Activated T-cell treated with anti-CD3 and anti-CD28 coated beads, Interleukin-2, amount 50 U/mL, for 4 hours (primary cell): ENCODE measurements at regions not wholly inside any gene's neighbourhood (a gene's known extent, or its start where the extent isn't known, plus 50 kb on each side); places are given as distances from the start of the nearest gene placed in this dataset.

Experiments used
- ATAC-seq, 2 donors: fragments of 200-7000 bp; cut with Tn5 transposase; one replicate each; pipeline ENCODE4 v1.10.0; 2021
- DNase-seq: peaks from one replicate; pipeline ENCODE4 v3.0.0-alpha.2; 2020
- H3K27me3 Mint-ChIP-seq: one replicate; pipeline ENCODE4 v1.8.0; 2021; ENCODE audit warnings: low read depth, mixed read lengths
- H3K36me3 Mint-ChIP-seq: one replicate; pipeline ENCODE4 v1.8.0; 2022; ENCODE audit warnings: mixed read lengths; ENCODE audit not compliant: insufficient read depth
- H3K4me1 Mint-ChIP-seq: one replicate; pipeline ENCODE4 v1.8.0; 2021; ENCODE audit warnings: low read depth, mixed read lengths
- H3K4me3 Mint-ChIP-seq: one replicate; pipeline ENCODE4 v1.8.0; 2021; ENCODE audit warnings: mild to moderate bottlenecking, moderate library complexity, mixed read lengths
- H3K9me3 Mint-ChIP-seq: one replicate; pipeline ENCODE4 v1.8.0; 2021; ENCODE audit warnings: mixed read lengths

GRCh38 chr5:139733698-139734538, 61.7 kb upstream of the PSD2 start:
- H3K27me3 Mint-ChIP-seq: no peaks in the 10 kb centered on the region
- ATAC-seq: no peak
- no peaks in the 10 kb centered on the region for H3K9me3 Mint-ChIP-seq
- no peak for DNase-seq
- no peaks in the 10 kb centered on the region for H3K4me1 Mint-ChIP-seq
- H3K4me3 Mint-ChIP-seq: no peak overlapping the region
- H3K36me3 Mint-ChIP-seq: no peaks in the 10 kb centered on the region

DNA sequence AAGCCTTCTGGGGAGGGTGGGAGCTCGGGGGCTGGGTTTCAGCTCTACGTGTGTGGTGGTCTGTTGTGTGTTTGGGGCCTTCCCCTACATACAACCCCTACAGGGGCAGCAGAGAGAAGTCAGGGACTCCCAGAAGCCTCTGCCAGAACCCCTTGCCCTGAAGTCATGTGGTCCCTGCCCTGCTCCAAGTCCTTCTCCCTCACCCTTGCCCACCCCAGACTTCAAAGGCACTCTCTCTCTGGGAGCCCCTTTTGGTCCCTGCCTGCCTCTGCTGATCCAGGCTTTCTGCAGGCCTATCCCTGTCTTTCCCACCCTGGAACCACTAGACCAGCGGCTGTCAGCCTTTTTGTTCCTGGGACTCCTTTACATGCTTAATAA, 61.1 kb upstream of the PSD2 start:
- no peak for DNase-seq
- H3K4me3 Mint-ChIP-seq: no peak overlapping the region
- H3K4me1 Mint-ChIP-seq: no peaks in the 10 kb centered on the region
- no peaks in the 10 kb centered on the region for H3K36me3 Mint-ChIP-seq
- no peak for ATAC-seq
- H3K27me3 Mint-ChIP-seq: no peaks in the 10 kb centered on the region
- no peaks in the 10 kb centered on the region for H3K9me3 Mint-ChIP-seq

DNA sequence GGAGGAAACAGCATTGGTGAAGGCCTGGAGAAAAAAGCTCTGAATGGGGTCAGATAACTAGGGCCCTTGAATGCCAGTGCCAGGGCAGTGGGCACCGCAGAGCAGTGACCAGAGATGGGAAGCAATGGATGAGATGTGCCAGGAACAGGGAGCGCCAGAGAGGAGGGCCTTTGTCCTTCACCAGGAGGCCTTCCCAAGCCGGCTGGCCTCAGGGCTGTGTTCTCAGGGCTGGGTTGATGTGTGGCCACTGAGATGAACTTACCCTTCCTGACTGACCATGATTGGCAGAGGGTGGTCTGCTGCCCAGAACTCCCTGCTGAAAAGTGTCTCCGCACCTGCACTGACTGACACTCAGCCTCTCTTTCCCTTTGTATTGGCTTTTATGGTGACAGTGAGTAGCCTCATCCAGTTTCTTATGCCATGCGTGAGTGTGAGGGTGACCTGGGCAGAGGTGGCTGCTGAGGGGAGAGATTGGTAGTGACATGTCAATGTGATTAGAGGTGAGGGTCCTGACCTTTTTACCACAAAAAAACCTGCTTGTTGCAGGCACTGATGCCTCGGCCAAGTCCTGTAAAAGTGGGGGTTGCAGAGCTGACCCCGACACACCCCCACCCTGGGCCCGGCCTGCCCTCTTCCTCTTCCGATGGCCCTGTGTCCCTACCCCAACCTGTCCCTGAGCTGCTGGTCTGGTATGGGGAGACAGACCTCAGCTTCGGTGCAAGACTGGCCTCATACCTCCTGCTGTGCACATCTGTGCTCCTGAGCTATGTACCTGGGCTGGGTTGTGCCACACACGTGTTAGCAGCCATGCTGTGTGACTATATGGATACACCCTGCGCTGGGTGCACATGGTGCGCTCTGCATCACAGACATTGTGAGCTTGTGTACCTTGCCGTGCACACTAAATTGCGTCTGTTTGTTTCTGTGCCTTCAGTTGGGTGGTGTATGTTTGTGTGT, 57.1 kb upstream of the PSD2 start:
- no peaks in the 10 kb centered on the region for H3K36me3 Mint-ChIP-seq
- peaks cover 1% of the 10 kb centered on the region for H3K4me1 Mint-ChIP-seq
- DNase-seq (no peak), ATAC-seq (no peak)
- no peaks in the 10 kb centered on the region for H3K27me3 Mint-ChIP-seq
- no peak overlapping the region for H3K4me3 Mint-ChIP-seq
- no peaks in the 10 kb centered on the region for H3K9me3 Mint-ChIP-seq

GRCh38 chr5:139739150-139739974, 56.2 kb upstream of the PSD2 start:
- H3K27me3 Mint-ChIP-seq: no peaks in the 10 kb centered on the region
- no peaks in the 10 kb centered on the region for H3K36me3 Mint-ChIP-seq
- DNase-seq (no peak), ATAC-seq (no peak)
- H3K4me1 Mint-ChIP-seq: peaks cover 2% of the 10 kb centered on the region
- no peak overlapping the region for H3K4me3 Mint-ChIP-seq
- no peaks in the 10 kb centered on the region for H3K9me3 Mint-ChIP-seq

DNA sequence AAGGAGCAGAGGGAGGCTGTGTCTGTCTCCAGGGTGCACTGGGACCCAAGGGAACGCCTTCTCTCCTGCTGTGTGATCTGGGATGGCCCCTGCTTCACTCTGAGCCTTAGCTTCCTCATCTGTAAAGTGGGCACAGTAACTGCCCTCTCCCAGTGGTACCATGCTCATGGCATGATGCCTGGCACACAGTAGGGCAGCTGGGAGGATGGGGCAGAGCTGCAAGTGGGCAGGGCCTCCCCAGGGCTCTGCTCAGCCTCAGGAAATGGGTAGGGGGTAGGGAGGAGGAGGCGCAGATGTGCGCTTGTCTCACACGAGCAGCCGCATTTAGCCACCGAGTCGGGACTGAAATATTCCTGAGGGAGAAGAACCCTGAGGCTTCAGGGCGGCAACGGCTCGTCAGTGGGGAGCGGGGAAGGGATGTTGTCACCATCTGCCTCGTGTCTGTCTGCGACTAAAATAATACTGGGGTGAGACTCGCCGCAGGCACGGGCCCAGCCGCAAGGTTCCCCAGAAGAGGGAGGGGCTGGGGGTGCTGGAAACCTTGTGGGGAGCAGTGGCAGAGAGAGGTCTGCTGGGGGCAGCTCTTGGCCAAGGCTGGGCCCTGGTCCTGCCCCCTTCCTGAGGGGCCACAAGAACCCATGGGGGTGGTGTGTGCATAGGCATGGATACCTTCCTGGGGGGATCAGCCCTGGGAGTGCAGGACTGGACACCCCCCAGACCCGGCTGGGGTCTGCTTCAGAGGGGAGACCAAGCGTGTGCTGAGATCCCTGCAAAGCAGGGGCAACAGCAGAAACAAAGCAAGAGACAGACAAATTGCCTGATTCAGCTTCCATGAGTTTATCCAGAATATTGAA, 55.2 kb upstream of the PSD2 start:
- Mint-ChIP-seq H3K4me3 (no peak overlapping the region), H3K27me3 (no peaks in the 10 kb centered on the region), H3K4me1 (peaks cover 2% of the 10 kb centered on the region), H3K36me3 (no peaks in the 10 kb centered on the region), H3K9me3 (no peaks in the 10 kb centered on the region)
- no peak for DNase-seq
- ATAC-seq: no peak

- no peak for DNase-seq
- no peaks in the 10 kb centered on the region for H3K27me3 Mint-ChIP-seq
These were observed 54.5 kb upstream of the PSD2 start for GRCh38 chr5:139740992-139741672.

GRCh38 chr5:139741823-139742172, 53.8 kb upstream of the PSD2 start:
- Mint-ChIP-seq H3K9me3 (no peaks in the 10 kb centered on the region), H3K27me3 (no peaks in the 10 kb centered on the region), H3K4me3 (no peak overlapping the region), H3K36me3 (no peaks in the 10 kb centered on the region), H3K4me1 (peaks cover 9% of the 10 kb centered on the region)
- ATAC-seq: no peak
- DNase-seq: no peak

More at GRCh38 chr5:139740992-139741672, 54.5 kb upstream of the PSD2 start:
- no peak for ATAC-seq
- H3K4me1 Mint-ChIP-seq: peaks cover 7% of the 10 kb centered on the region
- H3K36me3 Mint-ChIP-seq: no peaks in the 10 kb centered on the region
- H3K4me3 Mint-ChIP-seq: no peak overlapping the region
- H3K9me3 Mint-ChIP-seq: no peaks in the 10 kb centered on the region

DNA sequence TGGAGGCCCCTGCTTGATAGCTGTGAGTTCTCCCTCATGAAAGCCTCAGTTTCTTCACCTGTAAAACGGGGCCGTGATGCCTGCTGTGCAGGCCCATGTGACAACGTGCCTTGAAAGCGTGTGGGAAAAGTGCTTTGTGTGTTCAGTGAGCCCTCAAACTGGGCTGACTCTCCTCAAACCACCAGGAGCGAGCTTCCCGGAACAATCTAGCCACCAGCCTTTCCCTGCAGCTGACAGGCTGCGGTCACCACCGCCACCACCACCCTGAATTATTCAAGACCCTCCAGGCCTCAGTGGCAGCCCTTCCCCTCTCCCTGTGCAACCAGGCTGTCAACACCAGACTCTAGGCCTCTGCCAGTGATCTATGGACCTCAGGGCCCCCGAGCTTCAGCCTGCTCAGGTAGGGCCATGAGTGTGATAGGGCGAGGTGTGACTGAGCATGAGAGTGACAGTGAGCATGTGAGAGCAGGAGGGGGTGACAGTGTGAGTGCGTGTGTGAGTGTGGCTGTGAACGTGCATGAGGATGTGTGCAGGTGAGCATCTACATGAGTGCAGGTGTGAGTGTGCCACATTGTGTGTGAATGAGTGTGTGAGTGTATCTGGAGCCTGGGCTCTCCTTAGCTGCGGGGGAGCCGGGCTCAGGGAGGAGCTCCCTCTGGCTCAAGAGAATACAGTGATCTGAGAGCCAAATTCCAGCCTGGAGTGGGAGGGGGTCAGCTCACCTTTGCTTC, 53.3 kb upstream of the PSD2 start:
- Mint-ChIP-seq H3K36me3 (no peaks in the 10 kb centered on the region), H3K4me3 (no peak overlapping the region), H3K27me3 (no peaks in the 10 kb centered on the region), H3K9me3 (no peaks in the 10 kb centered on the region), H3K4me1 (peaks cover 12% of the 10 kb centered on the region)
- ATAC-seq: no peak
- DNase-seq: no peak

DNA sequence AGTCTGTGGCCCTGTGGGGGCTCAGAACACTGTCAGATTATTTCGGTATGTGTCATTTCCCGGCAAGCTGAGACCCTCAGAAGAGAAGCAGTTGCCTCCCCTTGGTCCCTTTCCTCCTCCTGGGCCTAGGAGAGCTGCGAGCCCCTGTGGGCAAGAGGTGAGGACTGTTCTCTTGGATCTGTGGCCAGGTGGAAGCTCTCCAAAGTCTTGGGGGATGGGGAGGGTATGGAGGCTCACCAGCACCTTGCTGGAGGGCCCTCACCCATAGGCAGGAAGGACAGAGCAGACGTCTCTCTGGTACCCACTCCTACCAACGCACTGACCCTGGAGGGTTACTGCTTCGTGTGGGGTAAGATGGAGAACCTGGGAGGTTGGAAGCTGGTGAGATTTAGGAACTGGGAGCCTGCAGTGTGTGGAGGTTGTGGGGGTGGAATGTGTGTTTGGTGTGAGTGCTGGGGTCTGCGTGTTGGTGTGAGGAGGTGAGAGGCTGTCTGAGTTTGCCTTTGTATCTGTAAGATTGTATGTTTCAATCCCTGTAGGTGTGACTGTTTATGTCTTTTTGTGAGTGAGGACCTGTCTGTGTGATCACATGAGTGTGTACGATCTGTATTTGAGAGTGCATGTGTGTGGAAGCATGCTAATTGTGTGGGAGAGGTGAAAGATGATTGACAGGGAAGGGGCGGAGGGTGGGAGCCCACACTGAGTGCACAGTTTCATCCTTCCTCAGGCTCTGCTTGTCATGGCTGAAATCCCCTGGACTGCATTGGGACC, 52.4 kb upstream of the PSD2 start:
- ATAC-seq (no peak), DNase-seq (no peak)
- Mint-ChIP-seq H3K4me3 (no peak overlapping the region), H3K4me1 (peaks cover 16% of the 10 kb centered on the region), H3K9me3 (no peaks in the 10 kb centered on the region), H3K27me3 (peaks cover under 1% of the 10 kb centered on the region), H3K36me3 (no peaks in the 10 kb centered on the region)

GRCh38 chr5:139743804-139744203, 51.8 kb upstream of the PSD2 start:
- ATAC-seq (no peak), DNase-seq (no peak)
- Mint-ChIP-seq H3K36me3 (no peaks in the 10 kb centered on the region), H3K9me3 (no peaks in the 10 kb centered on the region), H3K27me3 (peaks cover 3% of the 10 kb centered on the region), H3K4me3 (no peak overlapping the region), H3K4me1 (peaks cover 21% of the 10 kb centered on the region)

GRCh38 chr5:139744471-139745131, 51.0 kb upstream of the PSD2 start:
- ATAC-seq: no peak
- Mint-ChIP-seq H3K9me3 (no peaks in the 10 kb centered on the region), H3K27me3 (peaks cover 7% of the 10 kb centered on the region)

More at GRCh38 chr5:139744471-139745131, 51.0 kb upstream of the PSD2 start:
- Mint-ChIP-seq H3K4me3 (no peak overlapping the region), H3K36me3 (no peaks in the 10 kb centered on the region), H3K4me1 (peaks cover 21% of the 10 kb centered on the region)
- DNase-seq: no peak
